NB4 (cell line): ENCODE measurements at regions not wholly inside any gene's neighbourhood (a gene's known extent, or its start where the extent isn't known, plus 50 kb on each side); places are given as distances from the start of the nearest gene placed in this dataset.

Source experiments
- POLR2A ChIP-seq: IDR thresholded peaks from 2 replicates; pipeline ENCODE4 v1.6.1; 2011; ENCODE audit warnings: mild to moderate bottlenecking; ENCODE audit not compliant: insufficient read length; ENCODE audit errors: extremely low read depth
- TF ChIP-seq, protein P1 (sequence below): IDR thresholded peaks from one replicate; pipeline ENCODE4 v1.5.1; 2012; ENCODE audit warnings: low read depth, low read length
- TF ChIP-seq, protein P2 (sequence below): IDR thresholded peaks from 2 replicates; pipeline ENCODE4 v1.6.1; 2011; ENCODE audit warnings: low read depth, low read length

DNA sequence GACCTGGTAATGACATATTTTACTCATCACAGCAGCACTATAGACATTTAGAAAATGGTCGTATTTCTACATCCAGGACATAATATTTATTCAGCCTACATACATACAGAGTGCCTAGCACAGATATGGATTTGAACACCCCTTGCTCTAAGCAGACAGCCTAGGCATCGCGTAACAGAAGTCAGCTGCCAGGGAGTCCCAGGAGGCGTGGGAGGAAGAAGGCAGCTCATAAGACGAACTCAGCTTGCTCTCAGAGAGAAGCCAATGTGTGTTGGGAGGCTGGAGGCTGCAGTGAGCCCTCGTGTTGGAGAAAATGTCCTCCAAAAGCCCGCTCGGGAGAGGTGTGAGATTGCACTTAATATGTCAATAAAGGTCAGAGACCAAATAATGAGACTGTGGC lies 131.6 kb downstream of the BCOR start:
- TF ChIP-seq, protein P1, sequence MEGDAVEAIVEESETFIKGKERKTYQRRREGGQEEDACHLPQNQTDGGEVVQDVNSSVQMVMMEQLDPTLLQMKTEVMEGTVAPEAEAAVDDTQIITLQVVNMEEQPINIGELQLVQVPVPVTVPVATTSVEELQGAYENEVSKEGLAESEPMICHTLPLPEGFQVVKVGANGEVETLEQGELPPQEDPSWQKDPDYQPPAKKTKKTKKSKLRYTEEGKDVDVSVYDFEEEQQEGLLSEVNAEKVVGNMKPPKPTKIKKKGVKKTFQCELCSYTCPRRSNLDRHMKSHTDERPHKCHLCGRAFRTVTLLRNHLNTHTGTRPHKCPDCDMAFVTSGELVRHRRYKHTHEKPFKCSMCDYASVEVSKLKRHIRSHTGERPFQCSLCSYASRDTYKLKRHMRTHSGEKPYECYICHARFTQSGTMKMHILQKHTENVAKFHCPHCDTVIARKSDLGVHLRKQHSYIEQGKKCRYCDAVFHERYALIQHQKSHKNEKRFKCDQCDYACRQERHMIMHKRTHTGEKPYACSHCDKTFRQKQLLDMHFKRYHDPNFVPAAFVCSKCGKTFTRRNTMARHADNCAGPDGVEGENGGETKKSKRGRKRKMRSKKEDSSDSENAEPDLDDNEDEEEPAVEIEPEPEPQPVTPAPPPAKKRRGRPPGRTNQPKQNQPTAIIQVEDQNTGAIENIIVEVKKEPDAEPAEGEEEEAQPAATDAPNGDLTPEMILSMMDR = no peak
- no peak for TF ChIP-seq POLR2A
- TF ChIP-seq, protein P2, sequence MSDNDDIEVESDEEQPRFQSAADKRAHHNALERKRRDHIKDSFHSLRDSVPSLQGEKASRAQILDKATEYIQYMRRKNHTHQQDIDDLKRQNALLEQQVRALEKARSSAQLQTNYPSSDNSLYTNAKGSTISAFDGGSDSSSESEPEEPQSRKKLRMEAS = no peak
